GM23338 (cell line): ENCODE measurements at regions not wholly inside any gene's neighbourhood (a gene's known extent, or its start where the extent isn't known, plus 50 kb on each side); places are given as distances from the start of the nearest gene placed in this dataset.

Source experiments
- CTCF ChIP-seq, 2 experiments: fragments of 200-600 bp in 1 of 2; sonication (generic) in 1 of 2; conservative IDR thresholded peaks; 2 replicates each; pipeline versions ENCODE4 v1.5.1 to v1.6.1; 2016 to 2017; ENCODE audit warnings: antibody characterized with exemption in 2 of 2, low read depth in 2 of 2, mild to moderate bottlenecking in 2 of 2, moderate library complexity in 1 of 2
- REST ChIP-seq: IDR thresholded peaks from one replicate; pipeline ENCODE4 v1.6.1; 2018; ENCODE audit warnings: antibody characterized with exemption; ENCODE audit not compliant: unreplicated experiment

GRCh38 chr3:152039887-152040286 lies 166.4 kb downstream of the SUCNR1 start:
- TF ChIP-seq CTCF (conservative IDR thresholded peaks at IDR 0.05; ENCODE audit: low read depth in 2 of 2) (no peak), REST (no peak)
